H1 (cell line): ENCODE measurements at regions not wholly inside any gene's neighbourhood (a gene's known extent, or its start where the extent isn't known, plus 50 kb on each side); places are given as distances from the start of the nearest gene placed in this dataset.

Experiments used
- CTCF ChIA-PET: fragments of 300-600 bp; sonication (Branson Sonifier 250); formaldehyde crosslinking; loops from one replicate; lab custom pipeline; 2021; ENCODE audit not compliant: partially characterized antibody; lab: Charles Lee
- POLR2A ChIA-PET: fragments of 300-600 bp; sonication (Branson Sonifier 250); formaldehyde crosslinking; loops from one replicate; lab custom pipeline; 2021; ENCODE audit warnings: inconsistent platforms; ENCODE audit not compliant: partially characterized antibody; lab: Charles Lee
- DNase-seq, 2 experiments: peaks; one replicate each; pipeline versions ENCODE4 v3.0.0 to v3.0.0-alpha.2; 2010 to 2022; ENCODE audit warnings: low spot score in 2 of 2, low read depth in 1 of 2, mixed read lengths in 1 of 2
- FAIRE-seq: peaks from 2 replicates; lab custom pipeline; 2011; peaks lifted over from hg19 to GRCh38; lab: Jason Lieb, UNC
- H2AFZ ChIP-seq: 2 replicates; pipeline ENCODE4 v1.8.1; 2012; ENCODE audit warnings: low read length, inconsistent platforms
- H2AK5ac ChIP-seq: 2 replicates; pipeline ENCODE4 v1.6.1; 2013; ENCODE audit warnings: low read depth, low read length
- H2BK120ac ChIP-seq: replicated peaks from 2 replicates; pipeline ENCODE3; 2013; ENCODE audit warnings: low read depth, low read length, inconsistent platforms
- H2BK12ac ChIP-seq: 2 replicates; pipeline ENCODE4 v1.6.1; 2013; ENCODE audit warnings: low read depth, low read length
- H2BK15ac ChIP-seq: 2 replicates; pipeline ENCODE4 v1.6.1; 2013; ENCODE audit warnings: low read length
- H2BK20ac ChIP-seq: 2 replicates; pipeline ENCODE4 v1.6.1; 2013; ENCODE audit warnings: low read length
- H2BK5ac ChIP-seq: 2 replicates; pipeline ENCODE4 v1.6.1; 2013; ENCODE audit warnings: low read depth, low read length
- H3K14ac ChIP-seq: 2 replicates; pipeline ENCODE4 v1.6.1; 2013; ENCODE audit warnings: inconsistent platforms; ENCODE audit not compliant: insufficient read length
- H3K18ac ChIP-seq: 2 replicates; pipeline ENCODE4 v1.6.1; 2013; ENCODE audit warnings: low read length; ENCODE audit errors: extremely low read depth
- H3K23ac ChIP-seq: 2 replicates; pipeline ENCODE4 v1.6.1; 2013; ENCODE audit warnings: inconsistent platforms; ENCODE audit not compliant: insufficient read length
- H3K23me2 ChIP-seq: 2 replicates; pipeline ENCODE4 v1.6.1; 2013; ENCODE audit warnings: low read depth, low read length
- H3K27ac ChIP-seq: 2 replicates; pipeline ENCODE4 v1.6.1; 2011; ENCODE audit warnings: low read depth, low read length, inconsistent platforms
- H3K27me3 ChIP-seq, 4 experiments: replicated peaks in 1 of 4; 1 replicate in 1 of 4; 2 replicates in 3 of 4; pipeline versions ENCODE4 v1.6.1 to v1.8.1; 2011 to 2013; ENCODE audit warnings: low read length in 3 of 4, mild to moderate bottlenecking in 3 of 4, inconsistent platforms in 2 of 4, mixed read lengths in 2 of 4, moderate library complexity in 1 of 4; ENCODE audit not compliant: control insufficient read depth in 3 of 4, insufficient read depth in 3 of 4; ENCODE audit errors: extremely low read depth in 1 of 4
- H3K36me3 ChIP-seq, 4 experiments: 2 replicates each; pipeline versions ENCODE4 v1.6.1 to v1.8.1; 2011 to 2013; ENCODE audit warnings: mild to moderate bottlenecking in 4 of 4, low read length in 3 of 4, moderate library complexity in 2 of 4, control low read depth in 1 of 4, inconsistent platforms in 1 of 4; ENCODE audit not compliant: insufficient read depth in 4 of 4, control insufficient read depth in 2 of 4
- H3K4ac ChIP-seq: replicated peaks from 2 replicates; pipeline ENCODE3; 2013; ENCODE audit warnings: low read length, low read depth, mixed read lengths, inconsistent platforms; ENCODE audit not compliant: insufficient read length
- H3K4me1 ChIP-seq, 4 experiments: replicated peaks in 1 of 4; 1 replicate in 1 of 4; 2 replicates in 3 of 4; pipeline versions ENCODE4 v1.6.1 to v1.8.1; 2011 to 2013; ENCODE audit warnings: low read length in 3 of 4, inconsistent platforms in 2 of 4, mixed read lengths in 1 of 4; ENCODE audit not compliant: insufficient read depth in 4 of 4, control insufficient read depth in 3 of 4
- H3K4me2 ChIP-seq, 2 experiments: 2 replicates each; pipeline versions ENCODE4 v1.6.1 to v1.8.1; 2011 to 2013; ENCODE audit warnings: low read depth in 2 of 2, low read length in 2 of 2, control low read depth in 1 of 2, inconsistent platforms in 1 of 2, mild to moderate bottlenecking in 1 of 2; ENCODE audit not compliant: insufficient read depth in 1 of 2
- H3K4me3 ChIP-seq, 4 experiments: fragments of 200-600, 300-600 bp in 1 of 4; sonication (generic), shearing (Covaris generic), sonication (Bioruptor Twin) in 1 of 4; 2 replicates each; pipeline versions ENCODE4 v1.5.1 to v1.8.1; 2011 to 2016; ENCODE audit warnings: low read length in 4 of 4, low read depth in 3 of 4, control low read depth in 2 of 4, inconsistent platforms in 2 of 4, mild to moderate bottlenecking in 2 of 4, mixed read lengths in 1 of 4, moderate library complexity in 1 of 4; ENCODE audit not compliant: insufficient read depth in 2 of 4; ENCODE audit errors: extremely low read depth in 1 of 4
- H3K56ac ChIP-seq: replicated peaks from 2 replicates; pipeline ENCODE3; 2013; ENCODE audit warnings: low read depth, mild to moderate bottlenecking, mixed read lengths, low read length, inconsistent platforms; ENCODE audit not compliant: insufficient read length
- H3K79me1 ChIP-seq: 2 replicates; pipeline ENCODE4 v1.6.1; 2013; ENCODE audit warnings: low read depth, low read length, control low read depth
- H3K79me2 ChIP-seq, 2 experiments: 2 replicates each; pipeline versions ENCODE4 v1.6.1 to v1.8.1; 2012 to 2013; ENCODE audit warnings: low read length in 2 of 2, mild to moderate bottlenecking in 2 of 2, inconsistent platforms in 1 of 2; ENCODE audit not compliant: insufficient read depth in 2 of 2, control insufficient read depth in 1 of 2
- H3K9ac ChIP-seq, 4 experiments: replicated peaks in 1 of 4; 1 replicate in 1 of 4; 2 replicates in 3 of 4; pipeline versions ENCODE4 v1.6.1 to v1.8.1; 2011 to 2013; ENCODE audit warnings: low read depth in 3 of 4, low read length in 3 of 4, control low read depth in 2 of 4, mild to moderate bottlenecking in 2 of 4, moderate library complexity in 2 of 4, inconsistent platforms in 1 of 4; ENCODE audit errors: extremely low read depth in 1 of 4
- H3K9me3 ChIP-seq, 2 experiments: 2 replicates each; pipeline versions ENCODE4 v1.6.1 to v1.8.1; 2012 to 2013; ENCODE audit warnings: mild to moderate bottlenecking in 2 of 2, moderate library complexity in 2 of 2, control low read depth in 1 of 2, inconsistent platforms in 1 of 2, low read depth in 1 of 2, low read length in 1 of 2, mixed read lengths in 1 of 2; ENCODE audit not compliant: insufficient read depth in 2 of 2
- H4K20me1 ChIP-seq, 2 experiments: replicated peaks in 1 of 2; 2 replicates each; pipeline versions ENCODE3 to v1.8.1; 2011 to 2013; ENCODE audit warnings: inconsistent platforms in 2 of 2, low read length in 2 of 2, mild to moderate bottlenecking in 1 of 2; ENCODE audit not compliant: insufficient read depth in 2 of 2, control insufficient read depth in 1 of 2
- H4K5ac ChIP-seq: 2 replicates; pipeline ENCODE4 v1.6.1; 2013; ENCODE audit warnings: low read length, low read depth, mixed read lengths, inconsistent platforms; ENCODE audit not compliant: insufficient read length
- H4K8ac ChIP-seq: 2 replicates; pipeline ENCODE4 v1.8.0; 2013; ENCODE audit warnings: mild to moderate bottlenecking, moderate library complexity, low read length, inconsistent platforms; ENCODE audit not compliant: insufficient read depth; ENCODE audit errors: extremely low read depth
- H4K91ac ChIP-seq: replicated peaks from 2 replicates; pipeline ENCODE3; 2013; ENCODE audit warnings: low read length, mixed read lengths, inconsistent platforms; ENCODE audit not compliant: insufficient read length
- CBX8 ChIP-seq: fragments of 300-800, 300-1000 bp; sonication (generic); IDR thresholded peaks from 2 replicates; pipeline ENCODE4 v1.7.1; 2016; ENCODE audit warnings: low read depth, low read length, borderline replicate concordance
- WGBS, 2 experiments: shearing (Covaris generic) in 1 of 2; methylation state at CpG; one replicate each; pipeline versions ENCODE4 v1.1.6 to v1.1.7; 2013 to 2015; ENCODE audit warnings: low lambda C conversion rate in 2 of 2, mixed read lengths in 2 of 2, inconsistent platforms in 1 of 2, low coverage in 1 of 2, missing lambda C conversion rate in 1 of 2; ENCODE audit not compliant: insufficient replicate concordance in 2 of 2, insufficient coverage in 1 of 2, insufficient read length in 1 of 2; ENCODE audit errors: extremely low coverage in 1 of 2, missing lambda C conversion rate in 1 of 2; 5-methylcytosine and 5-hydroxymethylcytosine counted together

DNA sequence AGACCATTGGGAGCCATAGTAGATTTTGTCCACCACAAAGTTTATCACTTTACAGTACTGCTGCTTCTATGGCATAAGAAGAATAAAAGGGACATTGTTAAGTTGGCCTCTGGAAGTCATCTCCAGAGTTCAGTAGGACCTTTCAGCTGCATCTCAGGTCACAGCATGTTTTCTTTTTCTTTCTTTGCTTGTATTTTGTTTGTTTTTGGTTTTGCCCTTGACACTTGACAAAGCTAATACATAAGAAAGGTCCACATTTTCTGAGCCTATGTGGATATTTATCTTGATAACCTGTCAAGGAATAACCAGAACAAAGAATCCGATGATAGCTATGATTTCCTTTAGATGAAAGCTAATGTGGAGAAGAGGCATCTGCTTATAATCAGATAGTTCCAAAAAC, 101.6 kb upstream of the XIRP2 start:
- WGBS, 2 experiments, result 100% methylated on average over 1 of the region's 1 CpG; no CpG with 5 or more reads in 1 of the 2 experiments
- H3K56ac ChIP-seq, result no peak overlapping the region
- H3K27me3 ChIP-seq, result no peaks in the 10 kb centered on the region
- no peak overlapping the region for H3K23ac ChIP-seq
- no peak overlapping the region for H3K27ac ChIP-seq
- peaks cover 0 to 3% (median 2%) of the 10 kb centered on the region in 4 experiments; a peak in 3 of 7 replicates for H3K4me1 ChIP-seq
- H4K20me1 ChIP-seq, result no peaks in the 10 kb centered on the region
- no peak for TF ChIP-seq CBX8
- no peak overlapping the region for H2BK20ac ChIP-seq
- no peak overlapping the region for H3K9ac ChIP-seq
- H3K79me2 ChIP-seq, result no peaks in the 10 kb centered on the region
- no peak overlapping the region for H2AK5ac ChIP-seq
- H3K4me2 ChIP-seq, result no peak overlapping the region
- no peaks in the 10 kb centered on the region for H3K9me3 ChIP-seq
- H3K4ac ChIP-seq, result no peak overlapping the region
- H4K8ac ChIP-seq, result no peak overlapping the region
- ChIA-PET CTCF (no interaction called here), POLR2A (no interaction called here)
- no peak overlapping the region for H4K5ac ChIP-seq
- H3K36me3 ChIP-seq, result no peaks in the 10 kb centered on the region
- no peak for DNase-seq
- H2BK15ac ChIP-seq, result no peak overlapping the region
- H2BK12ac ChIP-seq, result no peak overlapping the region
- no peak overlapping the region for H3K14ac ChIP-seq
- H4K91ac ChIP-seq, result no peak overlapping the region
- no peaks in the 10 kb centered on the region for H3K79me1 ChIP-seq
- no peak for FAIRE-seq
- no peak overlapping the region for H3K4me3 ChIP-seq
- no peak overlapping the region for H2AFZ ChIP-seq
- no peaks in the 10 kb centered on the region for H3K23me2 ChIP-seq
- no peak overlapping the region for H2BK120ac ChIP-seq
- H2BK5ac ChIP-seq, result no peak overlapping the region
- no peak overlapping the region for H3K18ac ChIP-seq
